ENCODE measurements at regions not wholly inside any gene's neighbourhood (a gene's known extent, or its start where the extent isn't known, plus 50 kb on each side); places are given as distances from the start of the nearest gene placed in this dataset.

GRCh38 chr9:3732077-3733038 is 206.6 kb upstream of the RFX3 start:
- Histone ChIP-seq H3K4me3 (ENCODE audit: low read depth in 1 of 2, low read length in 2 of 2) (peak overlapping the region; percentile 7 to 19), H3K27ac (ENCODE audit: low read depth, low read length) (no peak overlapping the region), H3K9ac (ENCODE audit: low read depth in 1 of 2, low read length in 2 of 2) (no peak overlapping the region), H3K27me3 (ENCODE audit: control insufficient read depth in 1 of 2, insufficient read depth in 2 of 2, low read length in 2 of 2) (no peaks in the 10 kb centered on the region), H3K9me3 (ENCODE audit: control insufficient read depth in 1 of 2, low read length in 2 of 2) (no peaks in the 10 kb centered on the region), H3K4me1 (ENCODE audit: control insufficient read depth in 1 of 2, insufficient read depth in 2 of 2, low read length in 2 of 2) (peaks cover 0 to 5% of the 10 kb centered on the region in 2 donors), H3K36me3 (ENCODE audit: control insufficient read depth in 1 of 2, insufficient read depth in 2 of 2, low read length in 2 of 2) (no peaks in the 10 kb centered on the region)

DNA sequence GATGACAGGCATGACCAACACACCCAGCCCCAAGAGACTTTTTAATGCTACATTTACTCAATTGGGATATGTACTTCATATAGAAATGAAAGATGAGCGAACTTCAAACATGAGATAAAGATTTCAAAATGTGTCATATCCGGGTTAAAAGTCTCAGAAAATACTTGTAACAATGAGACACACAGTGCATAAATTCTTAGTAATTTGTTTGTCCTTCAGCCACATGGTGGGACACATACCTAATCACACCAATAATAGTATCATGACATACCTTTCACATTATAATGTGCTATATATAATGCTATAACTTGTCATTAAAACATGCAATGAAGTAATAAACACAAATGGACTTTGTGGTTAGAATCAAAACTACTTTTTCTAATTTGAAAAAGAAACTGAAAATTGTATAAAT is 204.7 kb upstream of the RFX3 start:
- Histone ChIP-seq H3K27me3 (ENCODE audit: control insufficient read depth in 1 of 2, insufficient read depth in 2 of 2, low read length in 2 of 2) (no peaks in the 10 kb centered on the region), H3K4me1 (ENCODE audit: control insufficient read depth in 1 of 2, insufficient read depth in 2 of 2, low read length in 2 of 2) (peaks cover 0 to 5% of the 10 kb centered on the region in 2 donors), H3K36me3 (ENCODE audit: control insufficient read depth in 1 of 2, insufficient read depth in 2 of 2, low read length in 2 of 2) (no peaks in the 10 kb centered on the region), H3K27ac (ENCODE audit: low read depth, low read length) (no peak overlapping the region), H3K9ac (ENCODE audit: low read depth in 1 of 2, low read length in 2 of 2) (no peak overlapping the region), H3K4me3 (ENCODE audit: low read depth in 1 of 2, low read length in 2 of 2) (no peak overlapping the region), H3K9me3 (ENCODE audit: control insufficient read depth in 1 of 2, low read length in 2 of 2) (no peaks in the 10 kb centered on the region)

GRCh38 chr9:3721096-3721495 is 195.3 kb upstream of the RFX3 start:
- Histone ChIP-seq H3K4me1 (ENCODE audit: control insufficient read depth in 1 of 2, insufficient read depth in 2 of 2, low read length in 2 of 2) (no peaks in the 10 kb centered on the region), H3K27ac (ENCODE audit: low read depth, low read length) (no peak overlapping the region), H3K4me3 (ENCODE audit: low read depth in 1 of 2, low read length in 2 of 2) (no peak overlapping the region), H3K9ac (ENCODE audit: low read depth in 1 of 2, low read length in 2 of 2) (no peak overlapping the region), H3K27me3 (ENCODE audit: control insufficient read depth in 1 of 2, insufficient read depth in 2 of 2, low read length in 2 of 2) (no peaks in the 10 kb centered on the region), H3K9me3 (ENCODE audit: control insufficient read depth in 1 of 2, low read length in 2 of 2) (no peaks in the 10 kb centered on the region), H3K36me3 (ENCODE audit: control insufficient read depth in 1 of 2, insufficient read depth in 2 of 2, low read length in 2 of 2) (no peaks in the 10 kb centered on the region)

- Histone ChIP-seq H3K9ac (ENCODE audit: low read depth in 1 of 2, low read length in 2 of 2) (no peak overlapping the region), H3K4me3 (ENCODE audit: low read depth in 1 of 2, low read length in 2 of 2) (no peak overlapping the region), H3K27ac (ENCODE audit: low read depth, low read length) (no peak overlapping the region), H3K4me1 (ENCODE audit: control insufficient read depth in 1 of 2, insufficient read depth in 2 of 2, low read length in 2 of 2) (no peaks in the 10 kb centered on the region), H3K27me3 (ENCODE audit: control insufficient read depth in 1 of 2, insufficient read depth in 2 of 2, low read length in 2 of 2) (no peaks in the 10 kb centered on the region), H3K9me3 (ENCODE audit: control insufficient read depth in 1 of 2, low read length in 2 of 2) (no peaks in the 10 kb centered on the region), H3K36me3 (ENCODE audit: control insufficient read depth in 1 of 2, insufficient read depth in 2 of 2, low read length in 2 of 2) (no peaks in the 10 kb centered on the region)
These were observed 193.5 kb upstream of the RFX3 start for GRCh38 chr9:3719286-3719685.

- no peak overlapping the region for H3K9ac ChIP-seq (ENCODE audit: low read depth in 1 of 2, low read length in 2 of 2)
- no peak overlapping the region for H3K27ac ChIP-seq (ENCODE audit: low read depth, low read length)
- H3K27me3 ChIP-seq (ENCODE audit: control insufficient read depth in 1 of 2, insufficient read depth in 2 of 2, low read length in 2 of 2), result no peaks in the 10 kb centered on the region
- no peaks in the 10 kb centered on the region for H3K9me3 ChIP-seq (ENCODE audit: control insufficient read depth in 1 of 2, low read length in 2 of 2)
- no peaks in the 10 kb centered on the region for H3K36me3 ChIP-seq (ENCODE audit: control insufficient read depth in 1 of 2, insufficient read depth in 2 of 2, low read length in 2 of 2)
- H3K4me3 ChIP-seq (ENCODE audit: low read depth in 1 of 2, low read length in 2 of 2), result no peak overlapping the region
- H3K4me1 ChIP-seq (ENCODE audit: control insufficient read depth in 1 of 2, insufficient read depth in 2 of 2, low read length in 2 of 2), result no peaks in the 10 kb centered on the region
These were observed 190.6 kb upstream of the RFX3 start for GRCh38 chr9:3716415-3716814.

GRCh38 chr9:3708751-3709150 is 182.9 kb upstream of the RFX3 start:
- Histone ChIP-seq H3K27me3 (ENCODE audit: control insufficient read depth in 1 of 2, insufficient read depth in 2 of 2, low read length in 2 of 2) (no peaks in the 10 kb centered on the region), H3K27ac (ENCODE audit: low read depth, low read length) (no peak overlapping the region), H3K4me1 (ENCODE audit: control insufficient read depth in 1 of 2, insufficient read depth in 2 of 2, low read length in 2 of 2) (no peaks in the 10 kb centered on the region), H3K36me3 (ENCODE audit: control insufficient read depth in 1 of 2, insufficient read depth in 2 of 2, low read length in 2 of 2) (no peaks in the 10 kb centered on the region), H3K4me3 (ENCODE audit: low read depth in 1 of 2, low read length in 2 of 2) (no peak overlapping the region), H3K9me3 (ENCODE audit: control insufficient read depth in 1 of 2, low read length in 2 of 2) (no peaks in the 10 kb centered on the region), H3K9ac (ENCODE audit: low read depth in 1 of 2, low read length in 2 of 2) (no peak overlapping the region)

DNA sequence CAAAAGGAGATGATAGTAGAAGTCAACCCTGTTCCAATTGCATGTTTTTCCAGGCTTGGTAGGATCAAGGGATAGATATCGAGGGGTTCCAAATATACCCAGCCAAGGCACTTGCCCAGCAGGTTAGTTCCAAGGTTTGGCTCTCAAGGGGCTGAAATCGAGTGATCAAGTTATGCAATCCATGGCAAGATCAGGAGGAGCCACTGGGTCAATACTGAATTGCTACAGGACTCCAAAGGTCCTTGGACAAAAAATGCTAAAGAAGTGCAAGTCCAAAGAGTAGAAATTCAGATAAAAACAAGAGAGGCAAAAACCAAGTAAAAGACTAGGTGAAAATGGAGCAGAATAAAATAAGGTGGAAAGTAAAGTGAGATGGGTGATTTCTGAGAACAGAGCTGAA is 179.1 kb upstream of the RFX3 start:
- H3K9ac ChIP-seq (ENCODE audit: low read depth in 1 of 2, low read length in 2 of 2), result no peak overlapping the region
- H3K27me3 ChIP-seq (ENCODE audit: control insufficient read depth in 1 of 2, insufficient read depth in 2 of 2, low read length in 2 of 2), result no peaks in the 10 kb centered on the region
- H3K36me3 ChIP-seq (ENCODE audit: control insufficient read depth in 1 of 2, insufficient read depth in 2 of 2, low read length in 2 of 2), result no peaks in the 10 kb centered on the region
- H3K27ac ChIP-seq (ENCODE audit: low read depth, low read length), result no peak overlapping the region
- H3K9me3 ChIP-seq (ENCODE audit: control insufficient read depth in 1 of 2, low read length in 2 of 2), result no peaks in the 10 kb centered on the region
- H3K4me1 ChIP-seq (ENCODE audit: control insufficient read depth in 1 of 2, insufficient read depth in 2 of 2, low read length in 2 of 2), result no peaks in the 10 kb centered on the region
- H3K4me3 ChIP-seq (ENCODE audit: low read depth in 1 of 2, low read length in 2 of 2), result no peak overlapping the region

DNA sequence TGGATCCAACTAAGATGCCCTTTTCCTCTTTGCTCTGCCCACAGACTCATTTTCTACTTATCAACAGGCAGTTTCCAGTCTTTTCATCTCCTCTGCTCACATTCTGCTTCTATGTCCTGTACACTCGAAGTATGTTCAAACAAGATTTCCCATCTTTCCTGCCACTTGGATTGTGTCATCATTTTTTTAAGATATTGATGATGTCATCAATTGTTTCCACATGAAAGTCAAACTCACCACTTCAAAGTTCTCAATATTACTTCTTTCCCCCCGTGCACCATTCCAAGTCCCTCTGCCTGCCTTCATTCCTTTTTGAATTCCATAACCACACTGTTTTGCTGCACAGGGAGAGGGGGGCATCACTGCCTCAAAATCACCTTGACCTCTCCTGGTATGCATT is 175.0 kb upstream of the RFX3 start:
- Histone ChIP-seq H3K9ac (ENCODE audit: low read depth in 1 of 2, low read length in 2 of 2) (no peak overlapping the region), H3K27me3 (ENCODE audit: control insufficient read depth in 1 of 2, insufficient read depth in 2 of 2, low read length in 2 of 2) (no peaks in the 10 kb centered on the region), H3K9me3 (ENCODE audit: control insufficient read depth in 1 of 2, low read length in 2 of 2) (no peaks in the 10 kb centered on the region), H3K4me1 (ENCODE audit: control insufficient read depth in 1 of 2, insufficient read depth in 2 of 2, low read length in 2 of 2) (no peaks in the 10 kb centered on the region), H3K36me3 (ENCODE audit: control insufficient read depth in 1 of 2, insufficient read depth in 2 of 2, low read length in 2 of 2) (no peaks in the 10 kb centered on the region), H3K27ac (ENCODE audit: low read depth, low read length) (no peak overlapping the region), H3K4me3 (ENCODE audit: low read depth in 1 of 2, low read length in 2 of 2) (no peak overlapping the region)

- Histone ChIP-seq H3K27ac (ENCODE audit: low read depth, low read length) (no peak overlapping the region), H3K36me3 (ENCODE audit: control insufficient read depth in 1 of 2, insufficient read depth in 2 of 2, low read length in 2 of 2) (no peaks in the 10 kb centered on the region), H3K4me1 (ENCODE audit: control insufficient read depth in 1 of 2, insufficient read depth in 2 of 2, low read length in 2 of 2) (no peaks in the 10 kb centered on the region), H3K9me3 (ENCODE audit: control insufficient read depth in 1 of 2, low read length in 2 of 2) (no peaks in the 10 kb centered on the region), H3K9ac (ENCODE audit: low read depth in 1 of 2, low read length in 2 of 2) (no peak overlapping the region), H3K4me3 (ENCODE audit: low read depth in 1 of 2, low read length in 2 of 2) (no peak overlapping the region), H3K27me3 (ENCODE audit: control insufficient read depth in 1 of 2, insufficient read depth in 2 of 2, low read length in 2 of 2) (no peaks in the 10 kb centered on the region)
These were observed 174.1 kb upstream of the RFX3 start for GRCh38 chr9:3699883-3700282.

- H3K36me3 ChIP-seq (ENCODE audit: control insufficient read depth in 1 of 2, insufficient read depth in 2 of 2, low read length in 2 of 2), result no peaks in the 10 kb centered on the region
- H3K9ac ChIP-seq (ENCODE audit: low read depth in 1 of 2, low read length in 2 of 2), result no peak overlapping the region
- no peaks in the 10 kb centered on the region for H3K9me3 ChIP-seq (ENCODE audit: control insufficient read depth in 1 of 2, low read length in 2 of 2)
- H3K27me3 ChIP-seq (ENCODE audit: control insufficient read depth in 1 of 2, insufficient read depth in 2 of 2, low read length in 2 of 2), result no peaks in the 10 kb centered on the region
- H3K27ac ChIP-seq (ENCODE audit: low read depth, low read length), result no peak overlapping the region
- H3K4me1 ChIP-seq (ENCODE audit: control insufficient read depth in 1 of 2, insufficient read depth in 2 of 2, low read length in 2 of 2), result no peaks in the 10 kb centered on the region
- H3K4me3 ChIP-seq (ENCODE audit: low read depth in 1 of 2, low read length in 2 of 2), result no peak overlapping the region
These were observed 172.7 kb upstream of the RFX3 start for GRCh38 chr9:3698531-3698930.

Data from duodenal mucosa (tissue), 2 donors.